Stimulated activated CD4-positive, alpha-beta T cell treated with anti-CD3 and anti-CD28 coated beads, Interleukin-2, amount 100 ng/mL, for 48 hours (primary cell): ENCODE measurements at regions not wholly inside any gene's neighbourhood (a gene's known extent, or its start where the extent isn't known, plus 50 kb on each side); places are given as distances from the start of the nearest gene placed in this dataset.

Source experiments
- DNase-seq, 2 donors: peaks; one replicate each; pipeline ENCODE4 v3.0.0-alpha.2; 2020

DNA sequence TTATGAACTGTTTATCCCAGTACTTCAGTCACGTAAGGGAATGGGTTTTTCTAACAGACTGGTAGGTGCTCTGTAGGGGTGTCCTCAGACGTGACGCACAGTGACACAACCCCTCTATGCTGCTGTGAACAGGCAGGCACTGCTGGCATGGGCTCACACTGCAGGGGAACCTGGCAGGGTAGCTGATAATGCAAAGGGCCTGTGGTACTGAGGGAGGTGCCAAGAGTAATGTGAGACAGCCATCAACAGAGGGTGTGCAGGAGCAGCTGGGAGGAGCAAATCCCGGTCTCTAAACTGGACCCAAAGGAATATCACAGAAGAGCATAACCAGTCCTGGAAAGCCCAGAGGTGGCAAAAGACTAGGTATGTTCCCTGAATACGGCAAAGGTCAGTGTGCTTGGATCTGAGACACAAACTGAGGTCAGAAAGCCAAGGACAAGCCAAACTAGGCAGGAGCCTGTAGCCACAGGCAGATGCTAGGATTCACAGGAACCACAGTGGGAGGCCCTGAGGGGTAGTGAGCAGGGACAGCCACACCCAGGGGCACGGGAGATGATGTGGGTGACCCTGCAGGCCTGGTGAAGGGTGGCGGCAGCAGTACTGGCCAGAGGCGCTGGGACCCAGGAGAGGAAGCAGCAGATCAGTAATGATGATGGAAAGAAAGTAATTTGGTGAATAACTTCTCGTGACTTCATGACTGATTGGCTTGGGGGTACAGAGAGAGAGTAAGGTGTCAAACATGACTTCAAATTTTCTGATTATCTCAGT, 248.1 kb upstream of the CHRNA7 start:
- DNase-seq, result no peak

DNA sequence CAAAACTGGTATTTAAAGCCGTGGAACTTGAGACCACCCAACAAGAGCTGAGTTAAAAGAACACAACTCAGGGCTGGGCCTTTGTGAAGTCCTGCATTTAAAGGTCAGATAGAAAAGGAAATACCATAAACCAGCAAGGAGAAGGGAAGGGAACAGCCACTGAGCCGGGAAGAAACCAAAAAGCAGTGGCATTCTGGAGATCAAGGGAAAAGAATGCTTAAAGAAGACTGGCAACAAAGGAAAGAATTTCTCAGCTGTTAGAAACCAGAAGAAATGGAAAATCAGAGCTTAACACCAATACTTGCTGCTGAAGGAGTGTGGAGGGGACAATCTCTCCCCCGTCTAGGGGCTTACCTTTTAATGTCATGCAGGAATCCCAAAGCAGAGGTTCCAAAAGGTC, 247.4 kb upstream of the CHRNA7 start:
- DNase-seq, result no peak

DNA sequence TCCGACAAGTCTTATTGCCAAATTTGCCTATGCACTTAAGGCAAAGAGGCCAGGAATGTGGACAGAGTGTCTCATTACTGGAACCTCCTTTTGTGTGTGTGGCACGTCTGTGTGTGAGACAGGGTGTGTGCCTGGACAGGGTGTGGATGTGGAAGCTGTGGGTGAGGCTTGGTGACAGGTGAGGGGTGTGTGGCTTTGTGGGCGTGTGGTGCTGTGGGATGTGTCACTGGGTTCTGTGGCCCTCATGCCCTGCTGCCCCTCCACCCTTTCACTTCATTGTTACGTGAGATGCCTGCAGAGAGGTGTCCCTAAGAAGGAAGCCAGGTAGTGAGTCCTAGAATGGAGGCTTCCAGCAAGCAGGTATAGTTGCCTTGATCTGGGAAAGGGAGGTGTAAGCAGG, 244.0 kb upstream of the CHRNA7 start:
- DNase-seq, result no peak

DNA sequence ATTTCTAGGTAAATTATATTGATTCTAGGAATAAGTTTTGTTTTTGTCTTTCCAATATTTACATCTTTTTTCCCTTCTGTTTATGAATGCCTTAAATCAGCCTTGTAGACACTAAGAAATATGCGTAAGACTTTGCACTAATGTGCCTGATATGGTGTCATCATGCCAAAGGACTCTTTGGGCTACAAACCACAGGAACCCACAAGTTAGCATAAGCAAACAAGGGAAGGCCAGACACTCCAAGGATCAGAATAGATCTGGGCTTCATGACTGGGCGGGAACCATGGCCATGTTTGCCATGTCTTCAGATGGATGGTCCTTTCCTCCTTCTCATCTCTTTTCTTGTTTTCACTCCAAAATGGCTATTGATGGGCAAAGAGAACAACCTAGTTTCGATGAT, 242.2 kb upstream of the CHRNA7 start:
- no peak for DNase-seq

DNA sequence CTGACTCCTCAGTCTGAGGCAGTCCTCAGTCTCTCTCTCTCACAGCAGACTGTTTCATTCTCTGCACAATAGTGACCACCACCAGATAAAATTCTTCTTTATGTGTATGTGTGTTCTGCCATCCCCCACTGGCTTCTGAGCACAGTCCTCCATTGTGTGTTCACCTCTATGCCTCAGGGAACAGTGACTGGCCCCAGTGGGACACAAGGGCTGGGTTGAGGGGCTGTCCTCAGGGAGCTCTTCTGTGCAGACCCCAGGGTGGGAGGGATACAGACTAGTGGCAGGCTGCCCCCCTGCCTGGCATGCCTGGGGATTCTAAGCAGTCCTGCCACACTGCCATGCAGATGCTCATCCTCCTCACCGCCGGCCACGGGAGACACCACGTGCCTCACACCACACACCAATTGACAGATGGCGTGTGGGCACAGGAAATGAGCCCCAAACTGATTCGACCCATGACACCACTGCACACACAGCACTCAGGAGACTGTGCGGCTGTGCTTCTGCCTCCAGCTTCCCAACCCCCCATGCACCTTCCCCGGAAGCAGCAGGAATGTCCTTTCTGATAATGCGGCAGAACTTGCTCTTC, 237.6 kb upstream of the CHRNA7 start:
- no peak for DNase-seq

DNA sequence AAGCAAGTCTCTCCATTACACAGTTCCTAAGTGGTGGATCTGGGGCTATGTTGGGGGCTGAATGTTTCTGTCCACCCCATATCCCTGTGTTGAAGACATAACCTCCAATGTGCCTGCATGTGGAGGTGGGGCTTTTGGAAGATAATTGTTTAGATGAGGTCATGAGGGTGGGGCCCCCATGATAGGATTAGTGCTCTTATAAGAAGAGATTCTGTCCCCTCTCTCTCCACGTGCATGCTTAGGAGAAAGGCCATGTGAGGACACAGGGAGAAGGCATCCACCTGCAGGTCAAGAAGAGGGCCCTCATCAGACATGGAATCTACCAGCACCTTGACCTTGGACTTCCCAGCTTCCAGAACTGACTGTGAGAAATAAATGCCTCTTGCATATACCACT, 231.0 kb upstream of the CHRNA7 start:
- DNase-seq, result no peak

DNA sequence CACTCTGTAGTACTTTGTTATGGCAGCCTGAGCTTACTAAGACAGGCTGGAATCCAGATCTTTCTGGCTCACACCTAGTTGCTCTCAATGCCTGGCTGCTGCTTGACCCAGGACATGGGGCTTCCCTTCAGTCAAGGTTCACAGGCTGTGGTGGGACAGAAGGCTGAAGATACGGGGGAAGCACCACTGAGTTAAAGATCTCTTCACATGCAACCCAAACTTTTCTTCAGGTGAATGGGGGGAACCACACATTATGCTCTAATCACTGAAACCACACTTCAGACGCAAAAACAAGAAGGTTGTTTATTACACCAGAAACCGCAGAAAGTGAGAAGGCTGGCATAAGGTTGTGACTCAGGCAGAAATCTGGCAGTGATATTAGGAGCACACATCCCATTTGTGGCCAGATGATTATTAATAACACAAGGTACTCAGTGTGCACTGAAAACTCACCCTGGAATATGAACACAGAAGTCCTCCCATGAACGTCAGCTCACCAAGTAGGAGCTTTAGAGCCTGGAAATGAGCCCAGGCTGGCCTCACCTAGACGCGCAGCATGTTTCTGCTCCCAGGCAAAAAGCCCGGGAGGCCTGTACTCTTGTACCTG, 230.5 kb upstream of the CHRNA7 start:
- no peak for DNase-seq

DNA sequence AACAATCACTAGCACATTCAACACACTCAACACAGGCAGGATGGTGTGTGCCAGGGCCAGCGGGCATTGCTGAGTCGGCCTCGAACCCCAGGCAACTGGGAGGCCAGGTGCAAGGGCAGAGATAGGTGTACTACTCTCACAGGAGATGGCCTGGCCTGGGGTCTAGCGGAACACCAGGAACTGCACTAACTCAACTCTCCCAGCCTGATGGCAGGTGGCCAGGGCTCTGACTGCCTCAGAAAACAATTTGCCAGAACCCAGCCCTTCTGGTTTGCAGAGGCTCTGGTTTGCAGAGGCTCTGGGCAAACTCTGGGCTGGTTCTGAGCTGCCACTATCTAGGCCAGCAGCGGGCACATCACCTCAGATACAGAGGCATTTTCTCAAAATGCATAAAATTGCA, 229.2 kb upstream of the CHRNA7 start:
- DNase-seq, result no peak

DNA sequence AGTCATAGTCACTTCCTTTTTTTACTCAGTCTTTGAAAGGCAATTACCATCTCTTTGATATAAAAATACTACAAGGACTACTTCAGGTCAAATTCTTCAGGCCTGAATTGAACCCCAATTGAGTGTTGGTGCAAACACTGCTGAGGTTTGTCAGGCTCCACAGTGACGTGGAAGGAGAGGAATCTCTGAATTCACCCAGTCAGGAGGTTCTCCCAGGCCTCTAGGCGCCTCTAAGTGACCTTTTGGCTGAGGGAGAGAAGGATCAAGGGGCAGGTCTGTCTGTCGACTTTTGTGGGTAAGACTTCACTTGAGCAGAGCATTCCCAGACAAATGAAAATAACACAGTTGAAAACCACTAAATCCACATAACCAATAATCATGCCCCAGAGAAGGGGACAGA, 227.6 kb upstream of the CHRNA7 start:
- DNase-seq, result no peak

DNA sequence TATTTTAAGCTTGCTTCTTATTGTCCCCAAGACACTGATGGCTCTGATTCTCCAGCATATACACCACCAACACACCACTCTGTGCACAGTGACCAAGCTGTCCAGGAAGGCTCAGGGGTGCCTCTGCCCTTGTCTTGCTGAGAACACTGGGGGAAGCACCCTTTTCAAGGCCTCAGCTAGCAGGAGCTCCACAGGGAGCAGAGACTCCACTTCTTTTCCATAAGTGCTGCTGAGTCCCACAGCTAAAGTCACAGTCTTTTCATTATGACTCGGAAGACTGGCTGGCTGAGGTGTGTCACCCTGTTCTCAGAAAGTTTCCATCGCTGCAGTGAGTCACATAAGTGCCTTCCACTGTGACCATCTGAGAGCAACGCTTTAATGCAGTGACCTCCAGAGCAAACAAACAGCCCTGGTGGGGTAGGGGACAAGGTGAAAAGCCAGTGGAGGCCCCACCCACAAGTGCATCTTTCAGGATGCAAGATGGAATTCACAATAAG, 226.9 kb upstream of the CHRNA7 start:
- DNase-seq, result no peak

DNA sequence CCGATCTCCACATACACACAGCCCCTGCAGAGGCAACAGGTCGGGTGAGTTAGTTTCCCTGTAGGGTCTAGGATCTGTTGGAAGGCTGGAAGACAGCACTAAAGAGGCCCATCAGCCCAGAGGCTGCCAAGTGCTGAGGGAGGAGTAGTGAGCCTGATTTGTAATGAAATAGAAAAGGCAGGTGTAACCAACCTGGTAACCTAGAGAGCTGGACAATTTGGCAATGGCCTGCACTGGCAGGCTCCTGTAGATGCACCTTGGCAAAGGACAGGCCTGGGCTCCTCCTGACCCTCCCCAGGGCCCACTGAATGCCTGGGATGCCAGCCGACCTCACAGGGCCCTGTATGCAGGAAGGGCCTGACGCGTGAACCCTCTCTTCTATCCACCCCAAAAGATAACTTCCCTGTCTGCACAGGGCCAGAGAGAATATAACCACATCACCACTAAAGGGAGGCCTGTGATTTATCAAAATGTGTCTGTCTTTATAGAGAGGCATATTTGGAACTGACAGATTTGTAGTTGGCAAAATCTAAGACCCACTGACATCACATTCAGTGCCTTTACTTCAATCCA, 225.1 kb upstream of the CHRNA7 start:
- DNase-seq, result no peak

DNA sequence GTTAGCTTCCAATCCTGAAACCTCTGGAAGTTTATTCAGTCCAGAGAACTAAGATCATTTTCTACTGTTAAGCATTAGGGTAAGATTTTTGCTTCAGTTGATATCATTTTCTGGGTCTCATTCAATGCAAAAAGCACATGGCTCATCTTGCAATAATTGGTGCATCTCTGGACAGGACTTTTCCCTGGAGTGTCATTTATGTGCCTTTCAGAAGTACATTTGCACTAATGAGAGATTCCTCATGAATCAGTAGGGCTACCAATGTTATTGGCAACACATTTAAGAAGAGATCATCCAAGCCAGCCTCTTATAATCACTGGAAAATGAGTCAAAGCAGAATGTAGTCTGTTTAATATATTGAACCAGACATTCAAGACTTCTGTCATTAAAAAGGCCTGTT, 224.2 kb upstream of the CHRNA7 start:
- DNase-seq, result no peak

DNA sequence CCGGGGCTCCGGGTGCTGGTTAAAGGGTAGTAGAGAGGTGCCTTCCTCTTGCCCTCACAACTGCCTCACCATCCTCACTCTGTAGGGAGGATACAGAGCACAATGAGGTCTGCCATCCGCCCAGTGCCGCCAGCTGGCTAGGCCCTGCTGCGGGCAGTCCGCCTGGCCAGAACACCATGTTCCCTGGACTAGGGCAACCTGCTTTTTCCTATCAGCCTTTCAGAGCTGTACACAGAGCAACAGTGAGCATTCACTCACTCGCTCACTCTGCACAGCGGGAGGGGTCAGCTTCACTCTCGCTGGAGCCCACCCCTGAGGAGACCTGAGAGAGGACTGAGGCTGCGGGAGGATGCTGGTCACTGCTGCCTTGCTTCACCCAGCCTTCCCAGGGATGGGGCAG, 218.7 kb upstream of the CHRNA7 start:
- no peak for DNase-seq

DNA sequence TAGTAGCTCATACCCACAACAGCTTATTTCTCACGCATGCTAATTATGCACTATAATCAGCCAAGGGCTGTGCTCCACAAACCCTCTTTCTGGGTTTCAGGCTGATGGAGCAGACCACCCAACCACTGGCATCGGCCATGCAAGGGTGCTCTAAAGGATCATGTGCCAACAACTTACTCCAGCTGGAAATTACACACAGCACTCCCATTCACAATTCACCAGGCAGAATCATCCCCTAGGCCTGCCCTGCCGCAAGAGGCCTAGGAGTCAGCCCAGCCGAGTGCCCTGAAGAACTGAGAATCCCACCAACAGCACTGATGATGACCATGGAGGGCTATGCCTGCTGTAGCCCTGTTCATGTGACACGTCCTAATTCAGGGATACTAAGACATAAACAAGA, 216.2 kb upstream of the CHRNA7 start:
- DNase-seq, result no peak

DNA sequence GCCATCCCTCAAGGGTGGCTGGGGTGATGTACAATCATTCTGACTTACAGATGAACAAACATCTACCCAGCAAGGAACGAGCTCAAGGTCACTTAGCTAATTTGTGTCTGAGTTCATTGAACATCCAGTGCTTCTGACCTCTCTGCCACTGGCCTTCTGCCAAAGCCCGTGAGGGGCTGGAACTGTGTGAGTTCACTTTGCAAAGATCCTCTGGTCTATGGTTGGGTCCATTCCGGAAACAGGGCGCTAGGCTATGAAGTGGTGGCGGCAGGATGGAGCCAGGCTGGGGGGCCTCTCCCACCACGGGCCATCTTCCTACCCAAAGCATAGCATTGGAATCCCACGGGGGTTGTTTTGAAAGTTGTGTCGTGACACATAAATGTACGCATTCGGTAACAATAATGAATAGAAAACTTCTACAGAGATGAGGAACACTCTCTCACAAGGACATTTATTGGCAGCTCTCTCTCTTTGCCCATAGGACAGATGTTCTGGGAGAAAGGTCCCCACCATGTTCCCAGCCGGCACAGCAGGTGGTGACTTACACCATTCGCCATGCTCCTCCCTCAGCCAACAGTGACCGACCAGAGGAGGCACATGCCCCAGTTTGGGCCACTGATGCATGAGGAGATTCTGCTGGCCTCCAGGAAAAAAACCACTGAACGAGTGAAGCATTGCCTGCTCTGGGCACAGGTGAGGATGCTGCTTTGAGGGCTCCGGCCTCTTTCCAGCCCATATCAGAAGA, 214.7 kb upstream of the CHRNA7 start:
- no peak for DNase-seq

DNA sequence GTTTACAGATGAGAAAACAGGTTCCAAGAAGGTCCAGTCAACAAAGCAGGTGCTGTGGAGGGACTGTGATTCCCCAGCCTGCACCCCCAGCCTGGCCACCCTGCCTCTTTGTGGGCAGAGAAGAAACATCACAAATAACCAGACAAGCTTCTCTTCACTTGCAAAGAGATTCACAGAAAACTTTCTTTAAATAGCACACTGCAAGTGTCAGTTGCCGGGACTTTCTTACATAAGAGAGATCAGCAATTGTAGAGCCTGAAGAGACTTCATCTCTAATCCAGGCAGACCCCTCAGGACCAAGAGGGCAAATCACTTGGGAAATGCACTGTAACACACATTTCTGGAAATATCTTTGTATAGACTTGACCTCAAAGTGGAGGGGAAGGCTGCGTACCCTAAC, 207.9 kb upstream of the CHRNA7 start:
- DNase-seq, result no peak

DNA sequence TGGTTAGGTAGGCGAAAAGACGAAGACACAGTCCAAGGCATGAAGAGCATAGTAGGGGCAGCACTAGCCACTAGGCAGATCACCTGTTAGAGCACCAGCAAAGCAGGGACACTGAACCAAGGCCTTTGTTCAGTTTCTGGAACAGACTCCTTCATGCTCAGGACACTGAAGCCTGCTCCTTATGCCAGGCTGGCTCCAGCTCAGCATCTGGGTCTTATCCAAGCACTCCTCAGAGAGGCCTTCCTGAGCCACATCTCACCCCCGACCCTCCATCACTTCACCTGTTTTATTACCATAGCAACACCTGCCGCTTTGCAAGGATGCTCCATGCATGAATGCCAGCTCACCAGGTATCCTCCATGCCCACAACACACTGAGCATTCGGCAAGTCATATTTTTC, 206.3 kb upstream of the CHRNA7 start:
- DNase-seq, result no peak

DNA sequence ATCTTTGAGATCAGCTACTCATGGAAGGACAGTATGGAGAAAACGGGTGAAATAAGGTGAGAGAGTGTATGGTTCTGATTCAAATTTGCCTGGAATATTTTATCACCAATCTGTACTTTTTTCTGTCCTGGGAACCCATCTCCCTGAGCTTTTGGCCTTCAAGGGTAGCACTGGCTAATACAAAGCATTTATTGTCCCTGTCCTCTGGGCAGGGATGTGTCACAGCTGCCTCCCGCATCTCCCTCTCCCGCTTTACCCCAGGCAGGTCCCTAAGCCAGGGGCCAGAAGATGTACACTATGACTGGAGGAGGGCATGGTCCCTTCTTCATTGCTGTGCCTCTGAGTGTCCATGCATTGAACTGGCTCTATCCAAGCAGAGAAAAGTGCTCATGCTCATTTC, 201.7 kb upstream of the CHRNA7 start:
- DNase-seq, result no peak

DNA sequence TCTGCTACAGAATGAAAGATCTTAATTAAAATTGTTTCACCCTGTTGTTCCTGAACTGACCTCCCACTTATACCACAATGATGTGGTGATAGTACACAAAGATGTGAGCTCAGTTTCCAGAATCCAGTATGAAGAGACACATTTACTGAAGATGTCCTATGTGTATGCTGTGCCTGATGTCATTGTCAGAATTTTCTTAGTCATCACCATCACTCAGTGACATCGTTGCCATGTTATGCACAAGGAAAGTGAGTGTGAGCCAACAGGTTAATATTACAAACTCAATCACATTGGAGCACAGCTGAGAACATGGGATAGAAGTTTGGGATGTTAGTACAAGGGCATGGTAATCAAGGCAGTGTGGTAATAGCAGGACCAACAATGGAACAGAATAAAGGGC, 199.7 kb upstream of the CHRNA7 start:
- no peak for DNase-seq

DNA sequence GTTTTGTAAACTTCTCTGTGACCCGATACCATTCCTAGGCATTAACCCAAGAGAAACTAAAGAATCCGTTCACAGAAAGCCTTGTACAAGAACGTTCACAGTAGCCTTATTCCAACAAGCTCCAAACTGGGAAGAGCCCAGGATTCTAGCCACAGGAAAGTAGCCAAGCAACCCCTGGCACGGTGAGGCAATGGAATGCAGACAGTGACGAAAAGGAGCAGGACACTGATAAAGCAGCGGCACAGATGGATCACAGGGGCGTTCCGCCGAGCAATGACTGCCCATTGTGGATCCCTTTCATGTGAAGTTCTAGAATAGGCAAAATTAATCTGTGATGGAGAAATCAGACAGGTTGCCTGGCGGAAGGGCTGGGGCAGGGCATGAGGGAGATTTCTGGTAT, 198.7 kb upstream of the CHRNA7 start:
- no peak for DNase-seq

DNA sequence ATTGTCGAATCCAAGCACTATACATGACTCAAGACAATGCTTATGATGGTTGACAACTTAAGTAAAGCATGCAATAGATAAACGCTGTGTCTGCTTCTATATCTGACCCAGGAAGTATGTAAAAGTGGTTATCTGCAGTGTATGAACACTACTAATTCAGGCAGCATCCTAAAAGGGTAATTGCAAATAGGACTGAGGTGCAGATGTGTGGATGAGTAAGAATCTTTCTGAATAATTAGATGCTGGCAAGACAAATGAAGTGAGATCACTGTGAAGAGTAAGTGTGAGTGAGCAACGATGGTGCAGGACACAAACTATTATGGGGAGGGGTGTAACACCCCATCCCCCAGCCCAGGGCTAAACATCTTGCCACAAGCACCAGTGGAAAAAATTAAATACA, 195.7 kb upstream of the CHRNA7 start:
- DNase-seq, result no peak

DNA sequence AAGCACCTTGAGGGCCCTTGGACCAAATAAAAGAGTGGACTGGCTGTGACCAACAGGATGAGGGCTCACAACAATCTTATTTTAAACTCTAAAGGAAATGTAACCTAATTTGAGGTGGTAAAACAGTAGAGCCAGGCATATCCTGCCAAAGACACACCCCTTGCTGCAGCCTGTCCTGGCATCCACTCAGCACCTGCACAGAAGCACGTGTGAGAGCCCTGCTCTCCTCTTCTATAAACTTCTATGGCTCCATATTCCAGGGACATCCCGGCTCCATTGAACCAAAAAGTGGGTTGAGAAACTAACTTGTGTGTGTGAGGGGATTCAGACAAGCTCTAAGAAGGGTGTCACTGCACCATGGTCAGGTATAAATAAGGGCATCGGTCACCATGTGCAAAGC, 190.9 kb upstream of the CHRNA7 start:
- no peak for DNase-seq

DNA sequence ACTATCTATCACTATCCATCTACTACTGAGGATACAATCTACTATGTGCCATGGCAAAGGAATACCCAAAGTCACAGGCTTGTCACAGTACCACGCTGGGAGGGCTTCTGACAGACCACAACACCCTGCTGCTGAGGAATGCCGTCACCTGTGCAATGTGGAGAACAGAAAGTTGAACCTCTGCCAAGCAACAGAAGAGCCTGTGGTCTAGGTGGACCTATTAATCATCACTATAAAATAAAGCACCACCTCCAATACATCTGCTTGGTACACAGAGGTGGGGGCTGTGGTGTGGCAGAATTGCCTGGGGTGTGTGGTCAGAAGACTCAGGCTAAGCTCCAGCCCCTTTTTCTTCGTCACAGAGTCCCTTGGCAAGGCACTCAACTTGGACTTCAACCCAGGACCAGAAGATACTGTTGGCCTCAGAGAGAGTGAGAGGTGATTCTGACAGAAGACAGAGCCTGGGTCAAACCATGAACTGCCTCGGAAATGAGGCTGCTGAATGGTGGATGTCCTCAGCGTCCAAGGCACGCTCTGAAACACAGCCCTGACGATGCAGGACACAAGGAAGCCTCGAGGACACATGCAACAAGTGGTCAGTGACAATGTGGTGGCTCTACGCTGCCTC, 189.4 kb upstream of the CHRNA7 start:
- no peak for DNase-seq
